ENCODE measurements at regions not wholly inside any gene's neighbourhood (a gene's known extent, or its start where the extent isn't known, plus 50 kb on each side); places are given as distances from the start of the nearest gene placed in this dataset.

- TF ChIP-seq CTCF (IDR thresholded peaks at IDR 0.05), result no peak
- TF ChIP-seq POLR2A (IDR thresholded peaks at IDR 0.05), result no peak
Measured at GRCh38 chr7:112882511-112882910, 92.3 kb upstream of the TMEM168 start.
